Osteocyte (in vitro differentiated cells): ENCODE measurements at regions not wholly inside any gene's neighbourhood (a gene's known extent, or its start where the extent isn't known, plus 50 kb on each side); places are given as distances from the start of the nearest gene placed in this dataset.

Source experiments
- DNase-seq: peaks from one replicate; pipeline ENCODE4 v3.0.0; 2021; ENCODE audit warnings: mixed read lengths; ENCODE audit not compliant: unreplicated experiment; ENCODE audit errors: extremely low spot score
- H3K27ac Mint-ChIP-seq: one replicate; pipeline ENCODE4 v1.8.0; 2021; ENCODE audit warnings: mild to moderate bottlenecking, mixed read lengths; ENCODE audit not compliant: unreplicated experiment
- H3K27me3 Mint-ChIP-seq: one replicate; pipeline ENCODE4 v1.8.0; 2021; ENCODE audit warnings: mixed read lengths; ENCODE audit not compliant: unreplicated experiment
- H3K36me3 Mint-ChIP-seq: one replicate; pipeline ENCODE4 v1.8.0; 2021; ENCODE audit warnings: mixed read lengths; ENCODE audit not compliant: unreplicated experiment
- H3K4me1 Mint-ChIP-seq: one replicate; pipeline ENCODE4 v1.8.0; 2021; ENCODE audit warnings: mixed read lengths; ENCODE audit not compliant: unreplicated experiment
- H3K4me3 Mint-ChIP-seq: one replicate; pipeline ENCODE4 v1.8.0; 2021; ENCODE audit warnings: mild to moderate bottlenecking, moderate library complexity, mixed read lengths; ENCODE audit not compliant: unreplicated experiment
- H3K9me3 Mint-ChIP-seq: one replicate; pipeline ENCODE4 v1.8.0; 2021; ENCODE audit warnings: mixed read lengths; ENCODE audit not compliant: unreplicated experiment
- TF ChIP-seq, protein P1 (sequence below): fragments of 200-600 bp; sonication (generic); IDR thresholded peaks from 2 replicates; pipeline ENCODE4 v1.5.0; 2021; ENCODE audit warnings: antibody characterized with exemption, mild to moderate bottlenecking, moderate library complexity

DNA sequence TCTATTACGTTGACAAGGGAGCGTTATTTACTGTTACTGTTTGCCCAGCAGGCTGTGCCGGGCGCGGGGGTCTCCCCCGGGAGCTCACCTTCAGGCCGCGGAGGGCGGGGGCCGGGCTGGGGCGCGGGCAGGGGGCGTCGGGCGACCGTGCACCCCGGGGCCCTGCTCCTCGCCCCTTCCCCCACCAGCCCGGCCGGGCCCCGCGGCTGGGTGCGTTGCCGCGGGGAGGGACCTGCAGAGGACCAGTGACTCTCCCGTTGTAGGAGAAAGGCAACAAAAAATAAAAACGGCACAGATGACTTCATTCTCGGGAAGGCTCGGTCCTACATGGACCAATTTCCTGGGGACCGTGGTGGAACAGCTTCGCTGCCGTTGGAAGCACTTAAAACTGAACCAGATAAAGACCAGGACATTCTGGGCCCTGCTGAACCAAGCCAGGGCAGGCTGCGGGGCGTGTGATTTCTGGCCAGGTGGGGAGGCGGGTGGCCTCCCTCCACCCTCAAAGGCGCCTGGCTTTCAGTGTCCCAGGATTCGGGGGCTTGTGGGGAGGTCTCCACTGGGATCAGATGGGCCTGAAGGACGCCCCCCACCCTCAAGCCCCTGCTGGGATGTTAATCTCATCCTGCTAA, 57.4 kb downstream of the IGLL1 start:
- Mint-ChIP-seq H3K4me3 (peak overlapping the region; percentile 65), H3K27ac (peak overlapping the region; percentile 90), H3K27me3 (no peaks in the 10 kb centered on the region), H3K4me1 (peaks cover 28% of the 10 kb centered on the region), H3K36me3 (no peaks in the 10 kb centered on the region), H3K9me3 (no peaks in the 10 kb centered on the region)
- TF ChIP-seq, protein P1, sequence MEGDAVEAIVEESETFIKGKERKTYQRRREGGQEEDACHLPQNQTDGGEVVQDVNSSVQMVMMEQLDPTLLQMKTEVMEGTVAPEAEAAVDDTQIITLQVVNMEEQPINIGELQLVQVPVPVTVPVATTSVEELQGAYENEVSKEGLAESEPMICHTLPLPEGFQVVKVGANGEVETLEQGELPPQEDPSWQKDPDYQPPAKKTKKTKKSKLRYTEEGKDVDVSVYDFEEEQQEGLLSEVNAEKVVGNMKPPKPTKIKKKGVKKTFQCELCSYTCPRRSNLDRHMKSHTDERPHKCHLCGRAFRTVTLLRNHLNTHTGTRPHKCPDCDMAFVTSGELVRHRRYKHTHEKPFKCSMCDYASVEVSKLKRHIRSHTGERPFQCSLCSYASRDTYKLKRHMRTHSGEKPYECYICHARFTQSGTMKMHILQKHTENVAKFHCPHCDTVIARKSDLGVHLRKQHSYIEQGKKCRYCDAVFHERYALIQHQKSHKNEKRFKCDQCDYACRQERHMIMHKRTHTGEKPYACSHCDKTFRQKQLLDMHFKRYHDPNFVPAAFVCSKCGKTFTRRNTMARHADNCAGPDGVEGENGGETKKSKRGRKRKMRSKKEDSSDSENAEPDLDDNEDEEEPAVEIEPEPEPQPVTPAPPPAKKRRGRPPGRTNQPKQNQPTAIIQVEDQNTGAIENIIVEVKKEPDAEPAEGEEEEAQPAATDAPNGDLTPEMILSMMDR, result no peak
- DNase-seq, result no peak

DNA sequence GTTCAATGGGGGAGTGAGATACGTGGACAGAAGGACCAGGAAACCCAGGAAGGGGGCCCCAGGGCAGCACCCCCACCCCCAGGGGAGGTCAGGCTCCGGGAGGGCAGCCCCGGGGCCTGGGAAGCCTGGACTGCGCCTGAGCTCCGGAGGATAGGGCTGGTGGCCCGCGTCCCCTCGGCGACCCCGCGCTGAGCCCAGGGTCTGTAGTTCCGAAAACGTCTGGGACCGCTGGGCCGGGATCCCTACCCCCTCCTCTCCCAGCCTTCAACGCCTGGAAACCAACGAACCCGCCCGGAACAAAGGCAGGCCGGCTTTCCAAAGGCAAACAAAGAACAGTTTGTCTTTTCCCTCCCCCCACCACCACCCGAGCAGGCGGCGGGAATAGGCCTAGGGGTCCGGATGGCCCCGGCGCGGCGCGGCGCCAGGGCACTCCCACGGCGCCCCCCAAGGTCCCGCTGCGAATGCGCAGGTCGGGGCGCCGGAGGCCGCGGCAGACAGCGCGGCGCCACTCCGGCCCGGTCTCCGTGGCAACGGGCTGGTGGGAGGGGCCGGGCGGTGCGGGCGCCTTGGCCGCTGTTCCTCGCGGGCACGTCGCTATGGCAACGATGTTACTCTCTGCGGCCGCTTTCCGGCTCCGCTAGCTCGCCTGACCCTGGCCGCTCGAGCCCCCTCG, 58.5 kb downstream of the IGLL1 start:
- H3K27me3 Mint-ChIP-seq, result no peaks in the 10 kb centered on the region
- H3K36me3 Mint-ChIP-seq, result no peaks in the 10 kb centered on the region
- peak; percentile 98 for DNase-seq
- H3K9me3 Mint-ChIP-seq, result no peaks in the 10 kb centered on the region
- H3K4me1 Mint-ChIP-seq, result peaks cover 28% of the 10 kb centered on the region
- peak overlapping the region; percentile 99 for H3K27ac Mint-ChIP-seq
- peak overlapping the region; percentile 68 for H3K4me3 Mint-ChIP-seq
- TF ChIP-seq, protein P1, result peak; percentile 12

DNA sequence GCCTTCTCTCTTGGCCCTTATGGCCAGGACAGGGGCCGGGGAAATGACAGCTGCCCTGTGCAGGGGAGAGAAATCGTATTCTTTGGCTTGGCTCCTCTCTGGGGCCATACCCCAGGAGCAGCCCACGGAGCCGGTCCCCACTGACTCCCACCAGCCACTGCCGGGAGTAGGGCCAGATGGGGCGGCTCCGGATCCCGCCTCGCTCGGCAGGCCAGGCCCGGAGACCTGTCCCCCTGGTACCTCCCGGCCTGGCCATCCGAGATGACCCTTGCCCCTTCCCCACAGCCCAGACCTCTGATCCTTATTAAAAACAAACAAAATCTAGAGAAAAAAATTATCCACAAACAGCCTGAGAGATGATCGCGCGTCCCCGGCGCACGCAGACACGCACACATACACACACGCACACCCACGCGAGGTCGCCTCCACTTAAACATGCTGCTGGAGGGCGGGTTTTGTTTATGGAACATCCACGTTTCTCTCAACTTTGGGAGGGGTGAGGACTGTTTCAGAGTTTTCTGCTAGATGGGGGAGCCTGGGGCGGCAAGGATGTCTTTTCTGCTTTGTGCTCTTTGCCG, 59.1 kb downstream of the IGLL1 start:
- Mint-ChIP-seq H3K4me3 (peak overlapping the region; percentile 68), H3K4me1 (peaks cover 28% of the 10 kb centered on the region)
- no peak for DNase-seq

DNA sequence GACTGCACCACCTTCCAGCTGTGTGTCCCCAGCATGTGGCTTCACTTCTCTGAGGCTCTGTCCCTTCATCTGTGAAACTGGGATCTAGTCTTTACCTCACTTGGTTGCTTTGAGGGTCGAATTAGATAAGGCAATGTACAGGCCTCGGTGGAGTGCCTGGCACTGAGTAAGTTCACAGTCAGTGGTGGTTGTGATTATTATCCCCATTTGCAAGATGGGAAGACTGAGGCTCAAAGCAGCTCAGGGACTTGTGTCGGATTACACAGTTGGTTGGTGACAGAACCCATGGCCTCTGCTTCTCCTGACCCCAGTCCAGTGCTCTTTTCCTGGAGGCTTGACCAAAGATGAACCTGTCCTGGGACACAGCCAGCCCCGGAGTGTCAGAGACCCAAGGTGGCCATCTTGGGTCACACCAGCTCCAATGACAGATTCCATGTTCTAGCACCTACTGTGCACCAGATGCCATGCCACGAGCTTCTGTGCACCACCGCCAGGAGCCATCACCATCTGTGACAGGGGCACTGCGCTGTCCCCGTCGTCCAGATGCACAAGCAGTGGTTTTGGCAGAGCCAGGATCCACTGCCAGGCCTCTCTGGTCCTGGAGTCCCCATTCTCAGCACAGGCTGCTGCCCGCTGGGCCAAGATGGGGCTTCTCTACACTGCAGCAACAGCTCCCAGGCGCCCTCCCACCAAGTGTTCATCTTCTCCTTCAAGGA, 60.5 kb downstream of the IGLL1 start:
- no peaks in the 10 kb centered on the region for H3K9me3 Mint-ChIP-seq
- no peaks in the 10 kb centered on the region for H3K27me3 Mint-ChIP-seq
- H3K36me3 Mint-ChIP-seq, result no peaks in the 10 kb centered on the region
- peak overlapping the region; percentile 99 for H3K27ac Mint-ChIP-seq
- H3K4me3 Mint-ChIP-seq, result no peak overlapping the region
- no peak for DNase-seq
- TF ChIP-seq, protein P1, result no peak
- peaks cover 28% of the 10 kb centered on the region for H3K4me1 Mint-ChIP-seq

More for the DNA sequence above, 59.1 kb downstream of the IGLL1 start:
- no peaks in the 10 kb centered on the region for H3K9me3 Mint-ChIP-seq
- no peaks in the 10 kb centered on the region for H3K27me3 Mint-ChIP-seq
- no peaks in the 10 kb centered on the region for H3K36me3 Mint-ChIP-seq
- H3K27ac Mint-ChIP-seq, result peak overlapping the region; percentile 99
- TF ChIP-seq, protein P1, result no peak
